T-helper 2 cell treated with Interferon-gamma antibody and Interleukin-4, amounts not matched to agents 5 μg/mL and 100 μg/mL, for 36 hours (primary cell): ENCODE measurements at regions not wholly inside any gene's neighbourhood (a gene's known extent, or its start where the extent isn't known, plus 50 kb on each side); places are given as distances from the start of the nearest gene placed in this dataset.

ENCODE experiments used
- DNase-seq: peaks from one replicate; pipeline ENCODE4 v3.0.0; 2021; ENCODE audit warnings: low spot score
- H3K27ac Mint-ChIP-seq: one replicate; pipeline ENCODE4 v1.8.0; 2021; ENCODE audit warnings: mild to moderate bottlenecking, mixed read lengths
- H3K27me3 Mint-ChIP-seq: one replicate; pipeline ENCODE4 v1.8.0; 2021; ENCODE audit warnings: low read depth, mixed read lengths
- H3K36me3 Mint-ChIP-seq: one replicate; pipeline ENCODE4 v1.8.0; 2021; ENCODE audit warnings: low read depth, mixed read lengths
- H3K4me1 Mint-ChIP-seq: one replicate; pipeline ENCODE4 v1.8.0; 2021; ENCODE audit warnings: low read depth, mixed read lengths
- H3K4me3 Mint-ChIP-seq: one replicate; pipeline ENCODE4 v1.8.0; 2022; ENCODE audit warnings: mild to moderate bottlenecking, moderate library complexity, mixed read lengths
- H3K9me3 Mint-ChIP-seq: one replicate; pipeline ENCODE4 v1.8.0; 2021; ENCODE audit warnings: mixed read lengths

DNA sequence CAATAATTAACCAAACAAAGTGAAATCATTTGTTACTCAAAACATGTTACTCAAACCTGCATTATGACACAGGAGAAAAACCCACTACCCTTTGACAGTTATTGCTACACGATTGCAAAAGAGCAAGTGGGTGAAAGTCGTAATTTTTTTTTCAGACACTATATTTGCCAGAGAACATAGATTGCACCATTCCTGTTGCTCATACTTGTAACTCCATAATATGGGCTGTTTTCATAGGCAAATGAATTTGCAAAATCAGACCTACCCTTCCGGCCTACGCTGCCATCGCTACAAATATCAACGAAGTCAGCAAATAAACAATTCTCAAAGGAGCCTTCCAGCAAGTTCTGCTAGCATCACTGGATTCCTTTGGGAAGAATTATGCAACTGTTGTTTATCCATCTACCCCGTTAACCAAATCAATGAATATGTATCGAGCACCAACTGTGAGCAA is 396.5 kb downstream of the IRS2 start:
- H3K4me3 Mint-ChIP-seq: no peak overlapping the region
- DNase-seq: no peak
- H3K27me3 Mint-ChIP-seq: no peaks in the 10 kb centered on the region
- H3K9me3 Mint-ChIP-seq: no peaks in the 10 kb centered on the region
- H3K36me3 Mint-ChIP-seq: no peaks in the 10 kb centered on the region
- no peaks in the 10 kb centered on the region for H3K4me1 Mint-ChIP-seq
- no peak overlapping the region for H3K27ac Mint-ChIP-seq

DNA sequence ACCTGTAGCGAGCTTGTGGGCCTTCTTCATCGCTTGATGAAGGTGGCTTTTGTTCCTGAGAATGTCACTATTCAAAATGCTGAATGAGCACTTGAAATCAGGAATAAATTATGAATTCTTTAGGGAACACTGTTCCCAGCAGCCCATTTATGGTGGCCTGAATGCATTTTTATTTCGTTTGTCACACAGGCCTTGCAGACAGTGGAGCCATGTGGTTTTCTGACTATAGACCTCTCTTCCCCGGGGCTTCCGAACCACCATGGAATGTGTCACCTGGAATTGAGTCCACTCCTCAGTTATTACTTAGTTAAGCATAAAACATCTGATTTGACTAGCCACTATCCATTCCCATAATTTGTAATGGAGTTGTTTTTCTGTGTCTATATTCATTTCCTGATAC is 396.9 kb downstream of the IRS2 start:
- DNase-seq: no peak
- Mint-ChIP-seq H3K4me3 (no peak overlapping the region), H3K27me3 (no peaks in the 10 kb centered on the region), H3K36me3 (no peaks in the 10 kb centered on the region), H3K9me3 (no peaks in the 10 kb centered on the region), H3K4me1 (no peaks in the 10 kb centered on the region), H3K27ac (no peak overlapping the region)

GRCh38 chr13:109387471-109387870 is 398.9 kb downstream of the IRS2 start:
- no peak for DNase-seq
- Mint-ChIP-seq H3K27me3 (no peaks in the 10 kb centered on the region), H3K4me1 (no peaks in the 10 kb centered on the region), H3K9me3 (no peaks in the 10 kb centered on the region), H3K4me3 (no peak overlapping the region), H3K27ac (no peak overlapping the region), H3K36me3 (no peaks in the 10 kb centered on the region)

GRCh38 chr13:109385242-109385560 is 401.2 kb downstream of the IRS2 start:
- Mint-ChIP-seq H3K36me3 (no peaks in the 10 kb centered on the region), H3K9me3 (no peaks in the 10 kb centered on the region), H3K27me3 (no peaks in the 10 kb centered on the region), H3K27ac (no peak overlapping the region), H3K4me1 (no peaks in the 10 kb centered on the region), H3K4me3 (no peak overlapping the region)
- no peak for DNase-seq

DNA sequence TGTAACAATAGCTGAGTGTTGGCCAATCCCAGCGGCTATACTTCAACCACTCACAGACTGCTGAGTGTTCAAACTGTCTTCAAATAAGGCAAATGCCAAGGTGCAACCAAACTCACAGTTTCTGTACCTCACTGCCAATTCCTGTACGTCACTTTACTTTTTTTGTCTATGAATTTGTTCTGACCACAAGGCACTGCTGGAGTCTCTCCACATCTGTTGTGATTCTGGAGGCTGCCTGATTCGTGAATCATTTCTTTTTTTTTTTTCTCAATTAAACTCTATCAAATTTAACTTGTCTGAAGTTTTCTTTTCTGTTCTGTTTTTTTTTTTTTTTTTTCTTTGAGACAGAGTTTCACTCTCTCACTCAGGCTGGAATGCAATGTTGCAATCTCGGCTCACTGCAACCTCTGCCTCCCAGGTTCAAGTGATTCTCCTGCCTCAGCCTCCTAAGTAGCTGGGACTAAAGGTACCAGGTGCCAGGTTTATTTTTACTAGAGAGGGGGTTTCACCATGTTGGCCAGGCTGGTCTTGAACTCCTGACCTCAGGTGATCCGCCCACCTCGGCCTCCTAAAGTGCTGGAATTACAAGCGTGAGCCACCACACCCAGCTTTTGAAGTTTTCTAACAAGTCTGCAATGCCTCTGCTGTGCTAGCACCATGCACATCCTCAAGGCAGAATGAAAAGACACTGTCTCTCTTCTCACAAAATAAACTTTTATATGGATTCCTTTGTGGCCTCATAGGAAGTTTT is 401.7 kb downstream of the IRS2 start:
- Mint-ChIP-seq H3K4me1 (no peaks in the 10 kb centered on the region), H3K36me3 (no peaks in the 10 kb centered on the region), H3K9me3 (no peaks in the 10 kb centered on the region), H3K27ac (no peak overlapping the region), H3K4me3 (no peak overlapping the region), H3K27me3 (no peaks in the 10 kb centered on the region)
- no peak for DNase-seq

GRCh38 chr13:109383683-109384082 is 402.7 kb downstream of the IRS2 start:
- H3K4me3 Mint-ChIP-seq: no peak overlapping the region
- H3K4me1 Mint-ChIP-seq: no peaks in the 10 kb centered on the region
- no peak overlapping the region for H3K27ac Mint-ChIP-seq
- no peaks in the 10 kb centered on the region for H3K9me3 Mint-ChIP-seq
- no peaks in the 10 kb centered on the region for H3K36me3 Mint-ChIP-seq
- DNase-seq: no peak
- H3K27me3 Mint-ChIP-seq: no peaks in the 10 kb centered on the region

GRCh38 chr13:109381546-109382180 is 404.7 kb downstream of the IRS2 start:
- no peak overlapping the region for H3K27ac Mint-ChIP-seq
- no peaks in the 10 kb centered on the region for H3K4me1 Mint-ChIP-seq
- no peaks in the 10 kb centered on the region for H3K36me3 Mint-ChIP-seq
- DNase-seq: no peak
- no peak overlapping the region for H3K4me3 Mint-ChIP-seq
- H3K27me3 Mint-ChIP-seq: no peaks in the 10 kb centered on the region
- H3K9me3 Mint-ChIP-seq: no peaks in the 10 kb centered on the region

DNA sequence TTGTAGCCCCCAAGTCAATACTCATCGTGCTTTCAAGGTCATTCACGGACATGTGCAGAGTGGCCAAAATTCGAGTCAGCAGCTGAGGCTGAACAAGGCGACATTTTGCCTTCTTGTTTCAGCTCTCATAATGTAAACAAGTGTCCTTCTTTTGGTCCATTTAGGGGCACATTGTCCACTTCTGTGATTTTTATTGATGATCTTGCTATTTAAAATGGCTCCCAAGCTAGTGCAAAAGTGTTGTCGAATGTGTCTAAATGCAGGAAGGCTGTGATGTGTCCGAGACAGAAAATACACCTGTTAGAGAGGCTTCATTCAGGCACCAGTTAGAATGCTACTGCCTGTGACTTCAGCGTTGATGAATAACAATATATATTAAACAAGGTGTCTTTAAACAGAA is 405.9 kb downstream of the IRS2 start:
- no peak for DNase-seq
- Mint-ChIP-seq H3K4me3 (no peak overlapping the region), H3K36me3 (no peaks in the 10 kb centered on the region)

DNA sequence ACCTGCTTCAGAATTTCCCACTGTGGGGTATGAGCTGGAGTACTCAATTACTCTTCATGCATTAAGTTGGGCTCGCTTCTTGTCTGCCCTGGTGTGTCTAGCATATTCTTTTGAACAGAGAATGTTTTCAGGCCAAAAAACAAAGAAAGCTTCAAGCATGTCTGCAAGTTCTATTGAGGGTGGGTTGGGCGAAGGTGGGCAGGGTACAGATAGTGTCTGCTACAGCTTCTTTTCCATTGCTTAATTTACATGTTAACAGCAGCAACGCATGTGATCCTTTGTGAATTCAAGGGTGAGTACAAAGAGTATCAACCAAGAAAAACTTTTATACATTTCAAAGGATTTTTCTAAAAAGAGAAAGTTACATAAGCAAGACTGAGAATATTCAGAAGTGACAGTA is 406.5 kb downstream of the IRS2 start:
- H3K4me1 Mint-ChIP-seq: no peaks in the 10 kb centered on the region
- no peak for DNase-seq
- no peak overlapping the region for H3K4me3 Mint-ChIP-seq
- H3K9me3 Mint-ChIP-seq: no peaks in the 10 kb centered on the region
- H3K27ac Mint-ChIP-seq: no peak overlapping the region
- no peaks in the 10 kb centered on the region for H3K36me3 Mint-ChIP-seq
- H3K27me3 Mint-ChIP-seq: no peaks in the 10 kb centered on the region

More for the DNA sequence above, 405.9 kb downstream of the IRS2 start:
- no peaks in the 10 kb centered on the region for H3K27me3 Mint-ChIP-seq
- H3K9me3 Mint-ChIP-seq: no peaks in the 10 kb centered on the region
- no peak overlapping the region for H3K27ac Mint-ChIP-seq
- H3K4me1 Mint-ChIP-seq: no peaks in the 10 kb centered on the region

DNA sequence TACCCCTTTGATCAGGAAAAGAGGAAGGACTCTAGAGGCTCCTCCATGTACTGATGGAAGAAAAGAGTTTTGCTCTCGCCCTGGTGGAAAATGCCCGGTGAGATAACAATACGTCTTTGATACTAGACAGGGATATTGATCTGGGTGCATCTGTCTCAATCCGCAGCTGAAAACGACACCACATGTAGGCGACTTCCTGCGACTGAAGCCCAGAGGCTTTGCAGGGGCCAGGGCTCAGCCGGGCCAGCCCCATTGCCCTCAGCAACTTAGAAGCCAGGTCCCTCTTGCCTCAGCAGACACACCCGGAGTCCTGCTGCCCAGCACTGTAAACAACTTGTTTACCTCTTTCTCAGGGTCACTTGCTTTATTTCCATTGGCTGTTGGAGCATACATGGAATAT is 409.4 kb downstream of the IRS2 start:
- no peaks in the 10 kb centered on the region for H3K4me1 Mint-ChIP-seq
- no peaks in the 10 kb centered on the region for H3K9me3 Mint-ChIP-seq
- no peaks in the 10 kb centered on the region for H3K27me3 Mint-ChIP-seq
- no peaks in the 10 kb centered on the region for H3K36me3 Mint-ChIP-seq
- H3K4me3 Mint-ChIP-seq: no peak overlapping the region
- no peak for DNase-seq
- no peak overlapping the region for H3K27ac Mint-ChIP-seq

GRCh38 chr13:109374609-109375200 is 411.7 kb downstream of the IRS2 start:
- H3K4me1 Mint-ChIP-seq: no peaks in the 10 kb centered on the region
- no peak for DNase-seq
- H3K4me3 Mint-ChIP-seq: no peak overlapping the region
- no peak overlapping the region for H3K27ac Mint-ChIP-seq
- no peaks in the 10 kb centered on the region for H3K27me3 Mint-ChIP-seq
- no peaks in the 10 kb centered on the region for H3K36me3 Mint-ChIP-seq
- no peaks in the 10 kb centered on the region for H3K9me3 Mint-ChIP-seq

GRCh38 chr13:109372666-109373065 is 413.7 kb downstream of the IRS2 start:
- Mint-ChIP-seq H3K36me3 (no peaks in the 10 kb centered on the region), H3K4me1 (no peaks in the 10 kb centered on the region), H3K27me3 (no peaks in the 10 kb centered on the region), H3K27ac (no peak overlapping the region), H3K4me3 (no peak overlapping the region), H3K9me3 (no peaks in the 10 kb centered on the region)
- no peak for DNase-seq

DNA sequence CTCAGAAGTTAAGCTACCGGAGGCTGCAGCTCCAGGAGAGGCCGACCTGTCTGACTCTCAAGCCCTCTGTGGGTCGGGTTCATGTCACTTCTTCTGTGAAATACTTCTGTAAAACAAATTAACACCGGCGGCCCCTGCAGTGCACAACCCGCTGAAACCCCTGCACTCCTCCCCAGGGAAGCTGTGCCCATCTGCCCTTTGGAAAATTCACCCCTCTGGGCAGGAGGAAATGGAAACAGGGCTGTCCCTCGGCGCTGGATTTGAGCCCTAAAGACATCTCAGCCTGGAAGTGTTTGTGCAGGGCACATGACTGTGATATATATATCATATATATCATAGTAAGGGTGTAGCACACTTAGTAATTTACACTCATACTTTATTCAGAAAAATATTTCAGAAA is 415.3 kb downstream of the IRS2 start:
- H3K27ac Mint-ChIP-seq: no peak overlapping the region
- no peaks in the 10 kb centered on the region for H3K9me3 Mint-ChIP-seq
- no peaks in the 10 kb centered on the region for H3K27me3 Mint-ChIP-seq
- H3K4me3 Mint-ChIP-seq: no peak overlapping the region
- no peaks in the 10 kb centered on the region for H3K4me1 Mint-ChIP-seq
- H3K36me3 Mint-ChIP-seq: no peaks in the 10 kb centered on the region
- DNase-seq: no peak

GRCh38 chr13:109370496-109370895 is 415.9 kb downstream of the IRS2 start:
- no peak for DNase-seq
- Mint-ChIP-seq H3K4me1 (no peaks in the 10 kb centered on the region), H3K9me3 (no peaks in the 10 kb centered on the region), H3K27me3 (no peaks in the 10 kb centered on the region), H3K4me3 (no peak overlapping the region), H3K36me3 (no peaks in the 10 kb centered on the region), H3K27ac (no peak overlapping the region)
